ENCODE measurements at regions not wholly inside any gene's neighbourhood (a gene's known extent, or its start where the extent isn't known, plus 50 kb on each side); places are given as distances from the start of the nearest gene placed in this dataset.

GRCh38 chr12:125255935-125256633, 190.8 kb downstream of the AACS start:
- TF ChIP-seq CTCF (IDR thresholded peaks at IDR 0.05 in 4 of 5, conservative IDR thresholded peaks at IDR 0.05 in 1 of 5), result no peak
- no peak for TF ChIP-seq POLR2A (IDR thresholded peaks at IDR 0.05)

All from gastrocnemius medialis (tissue), 4 donors.